ENCODE measurements at regions not wholly inside any gene's neighbourhood (a gene's known extent, or its start where the extent isn't known, plus 50 kb on each side); places are given as distances from the start of the nearest gene placed in this dataset.

DNA sequence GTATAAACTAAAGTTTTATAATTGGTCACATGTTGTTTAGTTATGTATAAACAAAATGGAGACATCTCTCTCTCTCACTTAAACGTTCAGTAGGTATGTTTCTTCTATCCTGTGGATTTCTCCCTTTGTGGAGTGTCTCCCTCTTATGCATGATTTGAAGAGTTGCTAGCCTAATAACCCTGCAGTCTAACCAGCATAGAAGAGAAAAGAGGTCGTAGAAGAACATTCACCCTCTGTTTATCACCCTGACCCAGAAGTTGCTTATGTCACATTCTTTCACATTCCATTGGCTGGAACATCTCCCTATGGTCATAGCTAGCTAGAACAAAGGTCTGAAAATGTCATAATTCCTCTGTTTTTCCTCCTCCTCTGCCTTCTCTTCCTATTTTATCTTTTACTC is 176.8 kb upstream of the PCDH20 start:
- TF ChIP-seq POLR2A (IDR thresholded peaks at IDR 0.05; ENCODE audit: low read length) = no peak
- no peak for TF ChIP-seq GATA1 (IDR thresholded peaks at IDR 0.05; ENCODE audit: low read depth, low read length)
